NCI-H1694 (cell line): ENCODE measurements at regions not wholly inside any gene's neighbourhood (a gene's known extent, or its start where the extent isn't known, plus 50 kb on each side); places are given as distances from the start of the nearest gene placed in this dataset.
"Not testable (repeated sequence)": the region's sequence is repeated elsewhere in the genome, so short reads cannot be mapped to it uniquely, and the experiment has no call there.

Source experiments
- DNase-seq: peaks from one replicate; lab custom pipeline; 2025; lab: John Stamatoyannopoulos, UW

- DNase-seq, result no peak
Observed at GRCh38 chr3:99315896-99316295, 322.5 kb upstream of the COL8A1 start.

GRCh38 chr3:99313485-99313884, 324.9 kb upstream of the COL8A1 start:
- DNase-seq, result no peak

- no peak for DNase-seq
Observed at GRCh38 chr3:99298661-99299060, 339.7 kb upstream of the COL8A1 start.

GRCh38 chr3:99295836-99296235, 342.6 kb upstream of the COL8A1 start:
- DNase-seq, result no peak

- DNase-seq, result not testable (repeated sequence)
Observed at GRCh38 chr3:99294092-99294491, 344.3 kb upstream of the COL8A1 start.

GRCh38 chr3:99287876-99288275, 350.5 kb upstream of the COL8A1 start:
- no peak for DNase-seq

GRCh38 chr3:99286266-99286845, 352.0 kb upstream of the COL8A1 start:
- no peak for DNase-seq

GRCh38 chr3:99269606-99270351, 368.3 kb upstream of the DCBLD2 start:
- DNase-seq, result no peak

GRCh38 chr3:99256788-99257187, 355.3 kb upstream of the DCBLD2 start:
- no peak for DNase-seq

- DNase-seq, result no peak
Observed at GRCh38 chr3:99253963-99254355, 352.5 kb upstream of the DCBLD2 start.

- DNase-seq, result no peak
Observed at GRCh38 chr3:99250821-99251355, 349.4 kb upstream of the DCBLD2 start.

- DNase-seq, result no peak
Observed at GRCh38 chr3:99250272-99250671, 348.8 kb upstream of the DCBLD2 start.

GRCh38 chr3:99249627-99250026, 348.1 kb upstream of the DCBLD2 start:
- DNase-seq, result no peak

- no peak for DNase-seq
Observed at GRCh38 chr3:99248913-99249312, 347.4 kb upstream of the DCBLD2 start.

- no peak for DNase-seq
Observed at GRCh38 chr3:99248130-99248529, 346.6 kb upstream of the DCBLD2 start.

- DNase-seq, result no peak
Observed at GRCh38 chr3:99246010-99246654, 344.6 kb upstream of the DCBLD2 start.

- no peak for DNase-seq
Observed at GRCh38 chr3:99242271-99242670, 340.8 kb upstream of the DCBLD2 start.

GRCh38 chr3:99240700-99241099, 339.2 kb upstream of the DCBLD2 start:
- no peak for DNase-seq

GRCh38 chr3:99236576-99236975, 335.1 kb upstream of the DCBLD2 start:
- DNase-seq, result no peak

GRCh38 chr3:99232696-99233095, 331.2 kb upstream of the DCBLD2 start:
- no peak for DNase-seq

GRCh38 chr3:99218468-99218867, 317.0 kb upstream of the DCBLD2 start:
- no peak for DNase-seq

- DNase-seq, result no peak
Observed at GRCh38 chr3:99212969-99213368, 311.5 kb upstream of the DCBLD2 start.

- DNase-seq, result no peak
Observed at GRCh38 chr3:99211309-99211708, 309.8 kb upstream of the DCBLD2 start.
